Activated CD4-positive, alpha-beta T cell treated with anti-CD3 and anti-CD28 coated beads for 24 hours (primary cell): ENCODE measurements at regions not wholly inside any gene's neighbourhood (a gene's known extent, or its start where the extent isn't known, plus 50 kb on each side); places are given as distances from the start of the nearest gene placed in this dataset.

Experiments used
- DNase-seq, 2 donors: peaks; one replicate each; pipeline ENCODE4 v3.0.0-alpha.2; 2020; ENCODE audit warnings: low read depth in 2 of 2

- no peak for DNase-seq
Measured at GRCh38 chr15:93203036-93203435, 114.0 kb upstream of the RGMA start.

- no peak for DNase-seq
Measured at GRCh38 chr15:93202405-93202804, 113.4 kb upstream of the RGMA start.

GRCh38 chr15:93201940-93202339 lies 112.9 kb upstream of the RGMA start:
- DNase-seq: no peak

- no peak for DNase-seq
Measured at GRCh38 chr15:93200837-93201226, 111.8 kb upstream of the RGMA start.

- no peak for DNase-seq
Measured at GRCh38 chr15:93200081-93200836, 111.2 kb upstream of the RGMA start.

GRCh38 chr15:93196135-93196670 lies 107.2 kb upstream of the RGMA start:
- DNase-seq: no peak

- no peak for DNase-seq
Measured at GRCh38 chr15:93195109-93195508, 106.1 kb upstream of the RGMA start.

GRCh38 chr15:93190238-93190637 lies 101.2 kb upstream of the RGMA start:
- no peak for DNase-seq

- no peak for DNase-seq
Measured at GRCh38 chr15:93189561-93189960, 100.5 kb upstream of the RGMA start.

- DNase-seq: no peak
Measured at GRCh38 chr15:93188236-93188635, 99.2 kb upstream of the RGMA start.

GRCh38 chr15:93185796-93186195 lies 96.8 kb upstream of the RGMA start:
- no peak for DNase-seq

- DNase-seq: no peak
Measured at GRCh38 chr15:93182703-93183205, 93.7 kb upstream of the RGMA start.

- no peak for DNase-seq
Measured at GRCh38 chr15:93180656-93181055, 91.6 kb upstream of the RGMA start.

GRCh38 chr15:93180128-93180527 lies 91.1 kb upstream of the RGMA start:
- no peak for DNase-seq

GRCh38 chr15:93179700-93180102 lies 90.7 kb upstream of the RGMA start:
- no peak for DNase-seq

- no peak for DNase-seq
Measured at GRCh38 chr15:93179072-93179471, 90.1 kb upstream of the RGMA start.

- DNase-seq: no peak
Measured at GRCh38 chr15:93178371-93178770, 89.4 kb upstream of the RGMA start.

GRCh38 chr15:93176065-93176464 lies 87.1 kb upstream of the RGMA start:
- DNase-seq: no peak

GRCh38 chr15:93174836-93175235 lies 85.8 kb upstream of the RGMA start:
- DNase-seq: no peak

- no peak for DNase-seq
Measured at GRCh38 chr15:93173369-93173768, 84.4 kb upstream of the RGMA start.

- DNase-seq: no peak
Measured at GRCh38 chr15:93171476-93171875, 82.5 kb upstream of the RGMA start.

- no peak for DNase-seq
Measured at GRCh38 chr15:93170329-93170728, 81.3 kb upstream of the RGMA start.

- no peak for DNase-seq
Measured at GRCh38 chr15:93168910-93169309, 79.9 kb upstream of the RGMA start.

- DNase-seq: no peak
Measured at GRCh38 chr15:93167291-93167690, 78.3 kb upstream of the RGMA start.
